H1 (cell line): ENCODE measurements at regions not wholly inside any gene's neighbourhood (a gene's known extent, or its start where the extent isn't known, plus 50 kb on each side); places are given as distances from the start of the nearest gene placed in this dataset.

Source experiments
- CTCF ChIA-PET: fragments of 300-600 bp; sonication (Branson Sonifier 250); formaldehyde crosslinking; loops from one replicate; lab custom pipeline; 2021; ENCODE audit not compliant: partially characterized antibody; lab: Charles Lee
- POLR2A ChIA-PET: fragments of 300-600 bp; sonication (Branson Sonifier 250); formaldehyde crosslinking; loops from one replicate; lab custom pipeline; 2021; ENCODE audit warnings: inconsistent platforms; ENCODE audit not compliant: partially characterized antibody; lab: Charles Lee
- DNase-seq, 2 experiments: peaks; one replicate each; pipeline versions ENCODE4 v3.0.0 to v3.0.0-alpha.2; 2010 to 2022; ENCODE audit warnings: low spot score in 2 of 2, low read depth in 1 of 2, mixed read lengths in 1 of 2
- FAIRE-seq: peaks from 2 replicates; lab custom pipeline; 2011; peaks lifted over from hg19 to GRCh38; lab: Jason Lieb, UNC
- H2AFZ ChIP-seq: 2 replicates; pipeline ENCODE4 v1.8.1; 2012; ENCODE audit warnings: low read length, inconsistent platforms
- H2AK5ac ChIP-seq: 2 replicates; pipeline ENCODE4 v1.6.1; 2013; ENCODE audit warnings: low read depth, low read length
- H2BK120ac ChIP-seq: replicated peaks from 2 replicates; pipeline ENCODE3; 2013; ENCODE audit warnings: low read depth, low read length, inconsistent platforms
- H2BK12ac ChIP-seq: 2 replicates; pipeline ENCODE4 v1.6.1; 2013; ENCODE audit warnings: low read depth, low read length
- H2BK15ac ChIP-seq: 2 replicates; pipeline ENCODE4 v1.6.1; 2013; ENCODE audit warnings: low read length
- H2BK20ac ChIP-seq: 2 replicates; pipeline ENCODE4 v1.6.1; 2013; ENCODE audit warnings: low read length
- H2BK5ac ChIP-seq: 2 replicates; pipeline ENCODE4 v1.6.1; 2013; ENCODE audit warnings: low read depth, low read length
- H3K14ac ChIP-seq: 2 replicates; pipeline ENCODE4 v1.6.1; 2013; ENCODE audit warnings: inconsistent platforms; ENCODE audit not compliant: insufficient read length
- H3K18ac ChIP-seq: 2 replicates; pipeline ENCODE4 v1.6.1; 2013; ENCODE audit warnings: low read length; ENCODE audit errors: extremely low read depth
- H3K23ac ChIP-seq: 2 replicates; pipeline ENCODE4 v1.6.1; 2013; ENCODE audit warnings: inconsistent platforms; ENCODE audit not compliant: insufficient read length
- H3K23me2 ChIP-seq: 2 replicates; pipeline ENCODE4 v1.6.1; 2013; ENCODE audit warnings: low read depth, low read length
- H3K27ac ChIP-seq: 2 replicates; pipeline ENCODE4 v1.6.1; 2011; ENCODE audit warnings: low read depth, low read length, inconsistent platforms
- H3K27me3 ChIP-seq, 4 experiments: replicated peaks in 1 of 4; 1 replicate in 1 of 4; 2 replicates in 3 of 4; pipeline versions ENCODE4 v1.6.1 to v1.8.1; 2011 to 2013; ENCODE audit warnings: low read length in 3 of 4, mild to moderate bottlenecking in 3 of 4, inconsistent platforms in 2 of 4, mixed read lengths in 2 of 4, moderate library complexity in 1 of 4; ENCODE audit not compliant: control insufficient read depth in 3 of 4, insufficient read depth in 3 of 4; ENCODE audit errors: extremely low read depth in 1 of 4
- H3K36me3 ChIP-seq, 4 experiments: 2 replicates each; pipeline versions ENCODE4 v1.6.1 to v1.8.1; 2011 to 2013; ENCODE audit warnings: mild to moderate bottlenecking in 4 of 4, low read length in 3 of 4, moderate library complexity in 2 of 4, control low read depth in 1 of 4, inconsistent platforms in 1 of 4; ENCODE audit not compliant: insufficient read depth in 4 of 4, control insufficient read depth in 2 of 4
- H3K4ac ChIP-seq: replicated peaks from 2 replicates; pipeline ENCODE3; 2013; ENCODE audit warnings: low read length, low read depth, mixed read lengths, inconsistent platforms; ENCODE audit not compliant: insufficient read length
- H3K4me1 ChIP-seq, 4 experiments: replicated peaks in 1 of 4; 1 replicate in 1 of 4; 2 replicates in 3 of 4; pipeline versions ENCODE4 v1.6.1 to v1.8.1; 2011 to 2013; ENCODE audit warnings: low read length in 3 of 4, inconsistent platforms in 2 of 4, mixed read lengths in 1 of 4; ENCODE audit not compliant: insufficient read depth in 4 of 4, control insufficient read depth in 3 of 4
- H3K4me2 ChIP-seq, 2 experiments: 2 replicates each; pipeline versions ENCODE4 v1.6.1 to v1.8.1; 2011 to 2013; ENCODE audit warnings: low read depth in 2 of 2, low read length in 2 of 2, control low read depth in 1 of 2, inconsistent platforms in 1 of 2, mild to moderate bottlenecking in 1 of 2; ENCODE audit not compliant: insufficient read depth in 1 of 2
- H3K4me3 ChIP-seq, 4 experiments: fragments of 200-600, 300-600 bp in 1 of 4; sonication (generic), shearing (Covaris generic), sonication (Bioruptor Twin) in 1 of 4; 2 replicates each; pipeline versions ENCODE4 v1.5.1 to v1.8.1; 2011 to 2016; ENCODE audit warnings: low read length in 4 of 4, low read depth in 3 of 4, control low read depth in 2 of 4, inconsistent platforms in 2 of 4, mild to moderate bottlenecking in 2 of 4, mixed read lengths in 1 of 4, moderate library complexity in 1 of 4; ENCODE audit not compliant: insufficient read depth in 2 of 4; ENCODE audit errors: extremely low read depth in 1 of 4
- H3K56ac ChIP-seq: replicated peaks from 2 replicates; pipeline ENCODE3; 2013; ENCODE audit warnings: low read depth, mild to moderate bottlenecking, mixed read lengths, low read length, inconsistent platforms; ENCODE audit not compliant: insufficient read length
- H3K79me1 ChIP-seq: 2 replicates; pipeline ENCODE4 v1.6.1; 2013; ENCODE audit warnings: low read depth, low read length, control low read depth
- H3K79me2 ChIP-seq, 2 experiments: 2 replicates each; pipeline versions ENCODE4 v1.6.1 to v1.8.1; 2012 to 2013; ENCODE audit warnings: low read length in 2 of 2, mild to moderate bottlenecking in 2 of 2, inconsistent platforms in 1 of 2; ENCODE audit not compliant: insufficient read depth in 2 of 2, control insufficient read depth in 1 of 2
- H3K9ac ChIP-seq, 4 experiments: replicated peaks in 1 of 4; 1 replicate in 1 of 4; 2 replicates in 3 of 4; pipeline versions ENCODE4 v1.6.1 to v1.8.1; 2011 to 2013; ENCODE audit warnings: low read depth in 3 of 4, low read length in 3 of 4, control low read depth in 2 of 4, mild to moderate bottlenecking in 2 of 4, moderate library complexity in 2 of 4, inconsistent platforms in 1 of 4; ENCODE audit errors: extremely low read depth in 1 of 4
- H3K9me3 ChIP-seq, 2 experiments: 2 replicates each; pipeline versions ENCODE4 v1.6.1 to v1.8.1; 2012 to 2013; ENCODE audit warnings: mild to moderate bottlenecking in 2 of 2, moderate library complexity in 2 of 2, control low read depth in 1 of 2, inconsistent platforms in 1 of 2, low read depth in 1 of 2, low read length in 1 of 2, mixed read lengths in 1 of 2; ENCODE audit not compliant: insufficient read depth in 2 of 2
- H4K20me1 ChIP-seq, 2 experiments: replicated peaks in 1 of 2; 2 replicates each; pipeline versions ENCODE3 to v1.8.1; 2011 to 2013; ENCODE audit warnings: inconsistent platforms in 2 of 2, low read length in 2 of 2, mild to moderate bottlenecking in 1 of 2; ENCODE audit not compliant: insufficient read depth in 2 of 2, control insufficient read depth in 1 of 2
- H4K5ac ChIP-seq: 2 replicates; pipeline ENCODE4 v1.6.1; 2013; ENCODE audit warnings: low read length, low read depth, mixed read lengths, inconsistent platforms; ENCODE audit not compliant: insufficient read length
- H4K8ac ChIP-seq: 2 replicates; pipeline ENCODE4 v1.8.0; 2013; ENCODE audit warnings: mild to moderate bottlenecking, moderate library complexity, low read length, inconsistent platforms; ENCODE audit not compliant: insufficient read depth; ENCODE audit errors: extremely low read depth
- H4K91ac ChIP-seq: replicated peaks from 2 replicates; pipeline ENCODE3; 2013; ENCODE audit warnings: low read length, mixed read lengths, inconsistent platforms; ENCODE audit not compliant: insufficient read length
- CHD2 ChIP-seq: IDR thresholded peaks from 2 replicates; pipeline ENCODE4 v1.6.1; 2012; ENCODE audit warnings: low read length, improper control_type of control experiment
- CREB1 ChIP-seq: IDR thresholded peaks from 2 replicates; pipeline ENCODE4 v1.6.1; 2012; ENCODE audit warnings: inconsistent platforms
- JUN ChIP-seq: IDR thresholded peaks from 2 replicates; pipeline ENCODE4 v1.6.1; 2011; ENCODE audit warnings: low read depth, mild to moderate bottlenecking, improper control_type of control experiment, low read length
- JUND ChIP-seq: IDR thresholded peaks from 2 replicates; pipeline ENCODE4 v1.6.1; 2011; ENCODE audit warnings: mild to moderate bottlenecking, improper control_type of control experiment, low read length
- POLR2A ChIP-seq, 2 experiments: IDR thresholded peaks; 1 replicate in 1 of 2; 2 replicates in 1 of 2; pipeline ENCODE4 v1.6.1; 2011; ENCODE audit warnings: low read depth in 2 of 2, low read length in 2 of 2, mild to moderate bottlenecking in 2 of 2; ENCODE audit errors: control extremely low read depth in 1 of 2
- TBP ChIP-seq: IDR thresholded peaks from 2 replicates; pipeline ENCODE4 v1.6.1; 2011; ENCODE audit warnings: low read depth, low read length, improper control_type of control experiment
- YY1 ChIP-seq: IDR thresholded peaks from 2 replicates; pipeline ENCODE4 v1.6.1; 2011; ENCODE audit warnings: low read depth, mild to moderate bottlenecking, low read length
- ZNF274 ChIP-seq: IDR thresholded peaks from 2 replicates; pipeline ENCODE4 v1.7.0; 2012; ENCODE audit warnings: low read length, borderline replicate concordance; ENCODE audit errors: extremely low read depth
- WGBS, 2 experiments: shearing (Covaris generic) in 1 of 2; methylation state at CpG; one replicate each; pipeline versions ENCODE4 v1.1.6 to v1.1.7; 2013 to 2015; ENCODE audit warnings: low lambda C conversion rate in 2 of 2, mixed read lengths in 2 of 2, inconsistent platforms in 1 of 2, low coverage in 1 of 2, missing lambda C conversion rate in 1 of 2; ENCODE audit not compliant: insufficient replicate concordance in 2 of 2, insufficient coverage in 1 of 2, insufficient read length in 1 of 2; ENCODE audit errors: extremely low coverage in 1 of 2, missing lambda C conversion rate in 1 of 2; 5-methylcytosine and 5-hydroxymethylcytosine counted together

DNA sequence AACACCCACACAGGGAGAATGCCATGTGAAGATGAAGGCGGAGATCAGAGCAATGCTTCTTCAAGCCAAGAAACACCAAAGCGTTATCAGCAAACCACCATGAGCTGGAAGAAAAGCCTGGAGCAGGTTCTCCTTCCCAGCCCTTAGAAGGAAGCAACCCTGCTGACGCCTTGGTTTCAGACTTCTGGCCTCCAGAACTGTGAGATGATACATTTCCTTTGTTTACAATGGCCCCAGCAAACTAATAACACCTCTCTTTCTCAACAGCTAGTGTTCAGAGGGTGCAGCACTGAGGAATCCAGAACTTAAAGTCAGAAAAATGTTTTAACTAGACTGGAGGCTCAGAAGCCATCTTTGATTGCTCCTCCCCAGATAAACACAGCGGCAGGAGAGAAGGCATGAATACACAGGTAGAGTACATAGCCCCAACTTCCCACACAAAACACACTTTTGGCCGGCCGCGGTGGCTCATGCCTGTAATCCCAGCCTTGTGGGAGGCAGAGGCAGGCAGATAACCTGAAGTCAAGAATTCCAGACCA lies 132.4 kb upstream of the LPP start:
- H3K4me1 ChIP-seq, result no peaks in the 10 kb centered on the region; a peak in 1 of 7 replicates
- no peak for DNase-seq
- H3K79me2 ChIP-seq, result no peaks in the 10 kb centered on the region
- H2AK5ac ChIP-seq, result no peak overlapping the region
- no peak overlapping the region for H4K91ac ChIP-seq
- TF ChIP-seq CREB1 (no peak), TBP (no peak), CHD2 (no peak), ZNF274 (no peak), JUN (no peak), JUND (no peak), POLR2A (IDR thresholded peaks at IDR 0.05; ENCODE audit: control extremely low read depth in 1 of 2, low read depth in 2 of 2, low read length in 2 of 2) (no peak), YY1 (no peak)
- no peak overlapping the region for H4K5ac ChIP-seq
- H2AFZ ChIP-seq, result no peak overlapping the region; the same call in 1 of the 2 replicates
- H4K8ac ChIP-seq, result no peak overlapping the region
- no peak overlapping the region for H3K56ac ChIP-seq
- H3K36me3 ChIP-seq, result no peaks in the 10 kb centered on the region
- H3K4me2 ChIP-seq, result no peak overlapping the region
- no peak overlapping the region for H3K27ac ChIP-seq
- H3K23ac ChIP-seq, result no peak overlapping the region
- H3K9ac ChIP-seq, result no peak overlapping the region
- ChIA-PET POLR2A (no interaction called here), CTCF (interaction anchor here (1.2 to 1.7 kb wide), 2 partner anchors 260 to 281 kb away, joined by 3 read pairs; no protein-coding TSS in a partner anchor)
- H3K9me3 ChIP-seq, result no peaks in the 10 kb centered on the region
- H2BK120ac ChIP-seq, result no peak overlapping the region
- no peaks in the 10 kb centered on the region for H3K27me3 ChIP-seq
- no peak overlapping the region for H3K4me3 ChIP-seq
- no peak overlapping the region for H2BK5ac ChIP-seq
- WGBS, 2 experiments, result 98% methylated on average over 7 of the region's 7 CpGs; no CpG with 5 or more reads in 1 of the 2 experiments
- no peak overlapping the region for H2BK12ac ChIP-seq
- no peak overlapping the region for H3K14ac ChIP-seq
- no peaks in the 10 kb centered on the region for H3K79me1 ChIP-seq
- no peak overlapping the region for H3K18ac ChIP-seq
- no peak overlapping the region for H2BK20ac ChIP-seq
- no peak overlapping the region for H2BK15ac ChIP-seq
- H3K23me2 ChIP-seq, result no peaks in the 10 kb centered on the region
- H3K4ac ChIP-seq, result no peak overlapping the region
- no peak for FAIRE-seq
- no peaks in the 10 kb centered on the region for H4K20me1 ChIP-seq
